ENCODE measurements at regions not wholly inside any gene's neighbourhood (a gene's known extent, or its start where the extent isn't known, plus 50 kb on each side); places are given as distances from the start of the nearest gene placed in this dataset.
A peak's percentile ranks its signal among the peaks of the same experiment; 100 is the strongest.
"Not testable (repeated sequence)": the region's sequence is repeated elsewhere in the genome, so short reads cannot be mapped to it uniquely, and the experiment has no call there.

DNA sequence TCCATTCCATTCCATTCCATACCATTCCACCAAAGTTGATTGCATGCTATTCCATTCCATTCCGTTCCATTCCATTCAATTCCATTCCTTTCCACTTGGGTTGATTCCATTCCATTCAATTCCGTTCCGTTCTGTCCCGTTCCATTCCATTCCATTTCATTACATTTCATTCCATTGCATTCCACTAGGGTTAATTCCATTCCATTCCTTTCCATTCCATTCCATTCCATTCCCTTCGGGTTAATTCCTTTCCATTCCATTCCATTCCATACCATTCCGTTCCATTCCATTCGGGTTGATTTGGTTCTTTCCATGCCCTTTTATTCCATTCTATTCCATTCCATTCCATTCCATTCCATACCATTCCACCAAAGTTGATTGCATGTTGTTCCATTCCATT lies 131.9 kb downstream of the CWH43 start:
- DNase-seq (ENCODE audit: low read depth), result not testable (repeated sequence)

DNA sequence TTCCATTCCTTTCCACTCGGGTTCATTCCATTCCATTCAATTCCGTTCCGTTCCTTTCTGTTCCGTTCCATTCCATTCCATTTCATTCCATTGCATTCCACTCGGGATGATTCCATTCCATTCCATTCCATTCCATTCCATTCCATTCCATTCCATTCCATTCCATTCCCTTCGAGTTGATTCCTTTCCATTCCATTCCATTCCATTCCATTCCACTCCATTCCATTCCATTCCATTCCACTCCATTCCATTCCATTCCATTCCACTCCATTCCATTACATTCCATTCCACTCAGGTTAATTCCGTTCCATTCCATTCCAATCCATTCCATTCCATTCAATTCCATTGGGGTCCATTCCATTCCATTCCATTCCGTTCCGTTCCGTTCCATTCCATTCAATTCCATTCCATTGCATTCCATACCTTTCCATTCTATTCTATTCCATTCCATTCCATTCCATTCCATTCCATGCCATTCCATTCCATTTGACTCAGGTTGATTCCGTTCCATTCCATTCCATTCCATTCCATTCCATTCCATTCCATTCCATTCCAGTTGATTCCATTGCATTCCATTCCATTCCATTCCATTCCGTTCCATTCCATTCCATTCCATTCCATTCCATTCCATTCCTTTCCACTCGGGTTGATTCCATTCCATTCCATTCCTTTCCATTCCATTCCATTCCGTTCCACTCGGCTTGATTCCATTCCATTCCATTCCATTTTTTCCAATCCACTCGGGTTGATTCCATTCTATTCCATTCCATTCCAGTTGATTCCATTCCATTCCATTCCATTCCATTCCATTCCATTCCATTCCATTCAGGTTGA lies 132.5 kb downstream of the CWH43 start:
- not testable (repeated sequence) for DNase-seq (ENCODE audit: low read depth)

DNA sequence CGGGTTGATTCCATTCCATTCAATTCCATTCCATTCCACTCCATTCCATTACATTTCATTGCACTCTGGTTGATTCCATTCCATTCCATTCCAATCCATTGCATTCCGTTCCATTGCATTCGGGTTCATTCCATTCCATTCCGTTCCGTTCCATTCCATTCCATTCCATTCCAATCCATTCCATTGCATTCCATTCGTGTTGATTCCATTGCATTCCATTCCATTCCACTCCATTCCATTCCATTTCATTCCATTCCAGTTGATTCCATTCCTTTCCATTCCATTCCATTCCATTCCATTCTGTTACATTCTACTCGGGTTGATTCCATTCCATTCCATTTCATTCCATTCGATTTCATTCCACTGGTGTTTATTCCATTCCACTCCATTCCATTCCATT lies 133.3 kb downstream of the CWH43 start:
- DNase-seq (ENCODE audit: low read depth), result not testable (repeated sequence)

DNA sequence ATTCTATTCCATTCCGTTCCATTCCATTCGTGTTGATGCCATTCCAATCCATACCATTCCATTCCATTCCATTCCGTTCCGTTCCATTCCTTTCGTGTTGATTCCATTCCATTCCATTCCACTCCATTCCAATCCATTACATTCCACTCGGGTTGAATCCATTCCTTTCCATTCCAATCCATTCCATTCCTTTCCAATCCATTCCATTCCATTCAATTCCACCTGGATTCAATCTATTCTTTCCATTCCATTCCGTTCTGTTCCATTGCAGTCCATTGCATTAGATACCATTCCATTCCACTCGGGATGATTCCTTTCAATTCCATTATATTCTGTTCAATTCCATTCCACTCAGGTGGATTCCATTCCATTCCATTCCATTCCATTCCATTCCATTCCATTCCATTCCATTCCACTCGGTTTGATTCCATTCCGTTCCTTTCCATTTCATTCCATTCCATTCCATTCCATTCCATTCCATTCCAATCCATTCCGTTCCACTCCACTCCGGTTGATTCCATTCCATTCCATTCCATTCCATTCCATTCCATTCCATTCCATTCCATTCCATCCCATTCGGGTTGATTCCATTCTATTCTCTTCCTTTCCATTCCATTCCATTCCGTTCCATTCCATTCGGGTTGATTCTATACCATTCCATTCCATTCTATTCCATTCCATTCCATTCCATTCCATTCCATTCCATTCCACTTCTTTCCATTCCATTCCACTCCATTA lies 134.1 kb downstream of the CWH43 start:
- not testable (repeated sequence) for DNase-seq (ENCODE audit: low read depth)

DNA sequence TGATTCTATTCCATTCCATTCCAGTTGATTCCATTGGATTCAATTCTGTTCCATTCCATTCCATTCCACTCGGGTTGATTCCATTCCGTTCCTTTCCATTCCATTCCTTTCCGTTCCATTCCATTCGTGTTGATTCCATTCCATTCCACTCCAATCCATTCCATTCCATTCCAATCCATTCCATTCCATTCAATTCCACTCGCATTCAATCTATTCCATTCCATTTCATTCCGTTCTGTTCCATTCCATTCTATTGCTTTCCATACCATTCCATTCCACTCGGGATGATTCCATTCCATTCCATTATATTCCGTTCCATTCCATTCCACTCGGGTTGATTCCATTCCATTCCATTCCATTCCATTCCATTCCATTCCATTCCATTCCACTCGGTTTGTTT lies 134.7 kb downstream of the CWH43 start:
- not testable (repeated sequence) for DNase-seq (ENCODE audit: low read depth)

DNA sequence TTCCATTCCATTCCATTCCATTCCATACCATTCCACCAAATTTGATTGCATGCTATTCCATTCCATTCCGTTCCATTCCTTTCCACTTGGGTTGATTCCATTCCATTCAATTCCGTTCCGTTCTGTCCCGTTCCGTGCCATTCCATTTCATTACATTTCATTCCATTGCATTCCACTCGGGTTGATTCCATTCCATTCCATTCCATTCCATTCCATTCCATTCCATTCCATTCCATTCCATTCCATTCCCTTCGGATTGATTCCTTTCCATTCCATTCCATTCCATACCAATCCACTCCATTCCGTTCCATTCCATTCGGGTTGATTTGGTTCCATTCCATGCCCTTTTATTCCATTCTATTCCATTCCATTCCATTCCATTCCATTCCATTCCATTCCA lies 140.4 kb downstream of the CWH43 start:
- not testable (repeated sequence) for DNase-seq (ENCODE audit: low read depth)

DNA sequence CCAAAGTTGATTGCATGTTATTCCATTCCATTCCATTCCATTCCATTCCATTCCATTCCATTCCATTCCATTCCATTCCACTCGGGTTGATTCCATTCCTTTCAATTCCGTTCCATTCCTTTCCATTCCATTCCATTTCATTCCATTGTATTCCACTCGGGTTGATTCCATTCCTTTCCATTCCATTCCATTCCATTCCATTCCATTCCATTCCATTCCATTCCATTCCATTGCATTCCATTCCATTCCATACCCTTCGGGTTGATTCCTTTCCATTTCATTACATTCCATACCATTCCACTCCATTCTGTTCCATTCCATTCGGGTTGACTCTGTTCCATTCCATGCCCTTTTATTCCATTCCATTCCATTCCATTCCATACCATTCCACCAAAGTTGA lies 140.8 kb downstream of the CWH43 start:
- not testable (repeated sequence) for DNase-seq (ENCODE audit: low read depth)

DNA sequence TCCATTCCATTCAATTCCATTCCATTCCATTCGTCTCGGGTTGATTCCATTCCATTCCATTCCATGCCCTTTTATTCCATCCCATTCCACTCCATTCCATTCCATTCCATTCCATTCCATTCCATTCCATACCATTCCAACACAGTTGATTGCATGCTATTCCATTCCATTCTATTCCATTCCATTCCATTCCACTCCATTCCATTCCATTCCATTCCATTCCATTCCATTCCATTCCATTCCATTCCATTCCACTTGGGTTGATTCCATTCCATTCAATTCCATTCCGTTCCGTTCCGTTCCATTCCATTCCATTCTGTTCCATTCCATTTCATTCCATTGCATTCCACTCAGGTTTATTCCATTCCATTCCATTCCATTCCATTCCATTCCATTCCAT lies 143.3 kb downstream of the CWH43 start:
- not testable (repeated sequence) for DNase-seq (ENCODE audit: low read depth)

DNA sequence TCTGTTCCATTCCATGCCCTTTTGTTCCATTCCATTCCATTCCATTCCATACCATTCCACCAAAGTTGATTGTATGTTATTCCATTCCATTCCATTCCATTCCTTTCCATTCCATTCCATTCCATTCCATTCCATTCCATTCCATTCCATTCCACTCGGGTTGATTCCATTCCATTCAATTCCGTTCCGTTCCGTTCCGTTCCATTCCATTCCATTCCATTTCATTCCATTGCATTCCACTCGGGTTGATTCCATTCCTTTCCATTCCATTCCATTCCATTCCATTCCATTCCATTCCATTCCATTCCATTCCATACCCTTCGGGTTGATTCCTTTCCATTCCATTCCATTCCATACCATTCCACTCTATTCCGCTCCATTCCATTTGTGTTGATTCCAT lies 143.8 kb downstream of the CWH43 start:
- not testable (repeated sequence) for DNase-seq (ENCODE audit: low read depth)

DNA sequence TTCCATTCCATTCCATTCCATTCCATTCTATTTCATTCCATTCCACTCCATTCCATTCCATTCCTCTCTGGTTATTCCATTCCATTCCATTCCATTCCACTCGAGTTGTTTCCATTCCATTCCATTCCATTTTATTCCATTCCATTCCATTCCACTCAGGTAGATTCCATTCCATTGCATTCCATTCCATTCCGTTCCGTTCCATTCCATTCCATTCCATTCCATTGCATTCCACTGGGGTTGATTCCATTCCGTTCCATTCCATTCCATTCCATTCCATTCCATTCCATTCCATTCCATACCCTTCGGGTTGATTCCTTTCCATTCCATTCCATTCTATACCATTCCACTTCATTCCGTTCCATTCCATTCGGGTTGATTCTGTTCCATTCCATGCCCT lies 144.6 kb downstream of the CWH43 start:
- not testable (repeated sequence) for DNase-seq (ENCODE audit: low read depth)

DNA sequence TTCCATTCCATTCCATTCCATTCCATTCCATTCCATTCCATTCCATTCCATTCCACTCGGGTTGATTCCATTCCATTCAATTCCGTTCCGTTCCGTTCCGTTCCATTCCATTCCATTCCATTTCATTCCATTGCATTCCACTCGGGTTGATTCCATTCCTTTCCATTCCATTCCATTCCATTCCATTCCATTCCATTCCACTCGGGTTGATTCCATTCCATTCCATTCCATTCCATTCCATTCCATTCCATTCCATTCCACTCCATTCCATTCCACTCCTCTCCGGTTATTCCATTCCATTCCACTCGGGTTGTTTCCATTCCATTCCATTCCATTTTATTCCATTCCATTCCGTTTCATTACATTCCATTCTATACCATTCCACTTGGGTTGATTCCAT lies 151.0 kb downstream of the CWH43 start:
- DNase-seq (ENCODE audit: low read depth), result not testable (repeated sequence)

DNA sequence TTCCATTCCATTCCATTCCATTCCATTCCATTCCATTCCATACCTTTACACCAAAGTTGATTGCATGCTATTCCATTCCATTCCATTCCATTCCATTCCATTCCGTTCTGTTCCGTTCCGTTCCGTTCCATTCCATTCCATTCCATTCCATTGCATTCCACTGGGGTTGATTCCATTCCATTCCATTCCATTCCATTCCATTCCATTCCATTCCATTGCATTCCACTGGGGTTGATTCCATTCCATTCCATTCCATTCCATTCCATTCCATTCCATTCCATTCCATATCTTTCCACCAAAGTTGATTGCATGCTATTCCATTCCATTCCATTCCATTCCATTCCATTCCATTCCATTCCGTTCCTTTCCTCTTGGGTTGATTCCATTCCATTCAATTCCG lies 151.9 kb downstream of the CWH43 start:
- not testable (repeated sequence) for DNase-seq (ENCODE audit: low read depth)

DNA sequence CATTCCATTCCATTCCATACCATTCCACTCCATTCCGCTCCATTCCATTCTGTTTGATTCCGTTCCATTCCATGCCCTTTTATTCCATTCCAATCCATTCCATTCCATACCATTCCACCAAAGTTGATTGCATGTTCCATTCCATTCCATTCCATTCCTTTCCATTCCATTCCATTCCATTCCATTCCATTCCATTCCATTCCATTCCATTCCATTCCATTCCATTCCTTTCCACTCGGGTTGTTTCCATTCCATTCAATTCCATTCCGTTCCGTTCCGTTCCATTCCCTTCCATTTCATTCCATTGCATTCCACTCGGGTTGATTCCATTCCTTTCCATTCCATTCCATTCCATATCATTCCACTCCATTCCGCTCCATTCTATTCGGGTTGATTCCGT lies 152.7 kb downstream of the CWH43 start:
- not testable (repeated sequence) for DNase-seq (ENCODE audit: low read depth)

DNA sequence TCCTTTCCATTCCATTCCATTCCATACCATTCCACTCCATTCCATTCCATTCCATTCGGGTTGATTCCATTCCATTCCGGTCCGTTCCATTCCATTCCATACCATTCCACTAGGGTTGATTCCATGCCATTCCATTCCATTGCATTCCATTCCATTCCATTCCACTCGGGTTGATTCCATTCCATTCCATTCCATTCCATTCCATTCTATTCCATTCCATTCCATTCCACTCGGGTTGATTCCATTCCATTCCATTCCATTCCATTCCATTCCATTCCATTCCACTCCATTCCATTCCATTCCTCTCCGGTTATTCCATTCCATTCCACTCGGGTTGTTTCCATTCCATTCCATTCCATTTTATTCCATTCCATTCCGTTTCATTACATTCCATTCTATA lies 153.4 kb downstream of the CWH43 start:
- DNase-seq (ENCODE audit: low read depth), result not testable (repeated sequence)

DNA sequence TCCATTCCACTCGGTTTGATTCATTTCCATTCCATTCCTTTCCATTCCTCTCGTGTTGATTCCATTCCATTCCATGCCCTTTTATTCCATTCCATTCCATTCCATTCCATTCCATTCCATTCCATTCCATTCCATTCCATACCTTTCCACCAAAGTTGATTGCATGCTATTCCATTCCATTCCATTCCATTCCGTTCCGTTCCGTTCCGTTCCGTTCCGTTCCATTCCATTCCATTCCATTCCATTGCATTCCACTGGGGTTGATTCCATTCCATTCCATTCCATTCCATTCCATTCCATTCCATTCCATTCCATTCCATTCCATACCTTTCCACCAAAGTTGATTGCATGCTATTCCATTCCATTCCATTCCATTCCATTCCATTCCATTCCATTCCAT lies 154.3 kb downstream of the CWH43 start:
- DNase-seq (ENCODE audit: low read depth), result not testable (repeated sequence)

DNA sequence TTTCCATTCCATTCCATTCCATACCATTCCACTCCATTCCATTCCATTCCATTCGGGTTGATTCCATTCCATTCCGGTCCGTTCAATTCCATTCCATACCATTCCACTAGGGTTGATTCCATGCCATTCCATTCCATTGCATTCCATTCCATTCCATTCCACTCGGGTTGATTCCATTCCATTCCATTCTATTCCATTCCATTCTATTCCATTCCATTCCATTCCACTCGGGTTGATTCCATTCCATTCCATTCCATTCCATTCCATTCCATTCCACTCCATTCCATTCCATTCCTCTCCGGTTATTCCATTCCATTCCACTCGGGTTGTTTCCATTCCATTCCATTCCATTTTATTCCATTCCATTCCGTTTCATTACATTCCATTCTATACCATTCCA lies 155.9 kb downstream of the CWH43 start:
- DNase-seq (ENCODE audit: low read depth), result not testable (repeated sequence)

DNA sequence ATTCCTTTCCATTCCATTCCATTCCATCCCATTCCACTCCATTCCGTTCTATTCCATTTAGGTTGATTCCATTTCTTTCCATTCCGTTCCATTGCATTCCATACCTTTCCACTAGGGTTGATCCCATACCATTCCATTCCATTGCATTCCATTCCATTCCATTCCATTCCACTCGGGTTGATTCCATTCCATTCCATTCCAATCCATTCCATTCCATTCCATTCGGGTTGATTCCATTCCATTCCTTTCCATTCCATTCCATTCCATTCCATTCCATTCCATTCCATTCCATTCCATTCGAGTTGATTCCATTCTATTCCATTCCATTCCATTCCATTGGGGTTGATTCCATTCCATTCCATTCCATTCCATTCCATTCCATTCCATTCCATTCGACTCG lies 161.1 kb downstream of the CWH43 start:
- not testable (repeated sequence) for DNase-seq (ENCODE audit: low read depth)

DNA sequence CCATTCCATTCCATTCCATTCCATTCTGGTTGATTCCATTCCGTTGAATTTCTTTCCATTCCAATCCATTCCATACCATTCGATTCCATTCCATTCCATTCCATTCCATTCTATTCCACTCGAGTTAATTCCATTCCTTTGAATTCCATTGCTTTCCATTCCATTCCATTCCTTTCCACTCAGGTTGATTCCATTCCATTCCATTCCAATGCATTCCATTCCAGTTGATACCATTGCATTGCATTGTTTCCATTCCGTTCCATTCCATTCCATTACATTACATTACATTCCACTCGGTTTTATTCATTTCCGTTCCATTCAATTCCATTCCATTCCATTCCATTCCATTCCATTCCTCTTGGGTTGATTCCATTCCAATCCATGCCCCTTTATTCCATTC lies 161.5 kb downstream of the CWH43 start:
- DNase-seq (ENCODE audit: low read depth), result not testable (repeated sequence)

DNA sequence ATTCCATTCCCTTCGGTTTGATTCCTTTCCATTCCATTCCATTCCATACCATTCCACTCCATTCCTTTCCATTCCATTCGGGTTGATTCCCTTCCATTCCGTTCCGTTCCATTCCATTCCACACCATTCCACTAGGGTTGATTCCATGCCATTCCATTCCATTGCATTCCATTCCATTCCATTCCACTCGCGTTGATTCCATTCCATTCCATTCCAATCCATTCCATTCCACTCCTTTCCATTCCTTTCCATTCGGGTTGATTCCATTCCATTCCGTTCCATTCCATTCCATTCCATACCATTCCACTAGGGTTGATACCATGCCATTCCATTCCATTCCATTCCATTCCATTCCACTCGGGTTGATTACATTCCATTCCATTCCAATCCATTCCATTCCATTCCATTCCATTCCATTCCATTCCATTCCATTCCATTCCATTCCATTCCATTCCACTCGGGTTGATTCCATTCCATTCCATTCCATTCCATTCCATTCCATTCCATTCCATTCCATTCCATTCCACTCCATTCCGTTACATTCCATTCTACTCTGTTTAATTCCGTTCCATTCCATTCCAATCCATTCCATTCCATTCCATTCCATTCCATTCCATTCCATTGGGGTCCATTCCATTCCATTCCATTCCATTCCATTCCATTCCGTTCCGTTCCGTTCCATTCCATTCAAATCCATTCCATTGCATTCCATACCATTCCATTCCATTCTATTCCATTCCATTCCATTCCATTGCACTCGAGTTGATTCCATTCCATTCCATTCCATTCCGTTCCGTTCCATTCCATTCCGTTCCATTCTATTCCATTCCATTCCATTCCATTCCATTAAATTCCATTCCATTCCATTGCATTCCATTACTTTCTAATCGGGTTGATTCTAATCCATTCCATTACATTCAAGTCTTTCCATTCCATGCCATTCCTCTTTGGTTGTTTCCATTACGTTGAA lies 163.2 kb downstream of the CWH43 start:
- peak; percentile 60 for DNase-seq (ENCODE audit: low read depth)

DNA sequence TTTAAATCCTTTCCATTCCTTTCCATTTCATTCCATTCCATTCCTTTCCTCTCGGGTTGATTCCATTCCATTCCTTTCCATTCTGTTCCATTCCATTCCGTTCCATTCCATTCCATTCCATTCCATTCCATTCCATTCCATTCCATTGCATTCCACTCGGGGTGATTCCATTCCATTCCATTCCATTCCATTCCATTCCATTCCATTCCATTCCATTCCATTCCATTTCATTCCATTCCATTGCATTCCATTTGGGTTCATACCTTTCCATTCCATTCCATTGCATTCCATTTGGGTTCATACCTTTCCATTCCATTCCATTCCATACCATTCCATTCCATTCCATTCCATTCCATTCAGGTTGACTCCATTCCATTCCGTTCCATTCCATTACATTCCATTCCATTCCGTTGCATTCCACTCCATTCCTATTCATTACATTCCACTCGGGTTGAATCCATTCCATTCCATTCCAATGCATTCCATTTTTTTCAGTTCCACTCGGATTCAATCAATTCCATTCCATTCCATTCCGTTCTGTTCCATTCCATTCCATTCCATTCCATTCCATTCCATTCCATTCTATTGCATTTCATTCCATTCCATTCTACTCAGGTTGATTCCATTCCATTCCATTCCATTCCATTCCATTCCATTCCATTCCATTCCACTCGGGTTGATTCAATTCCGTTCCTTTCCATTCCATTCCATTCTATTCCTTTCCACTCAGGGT lies 164.4 kb downstream of the CWH43 start:
- not testable (repeated sequence) for DNase-seq (ENCODE audit: low read depth)

DNA sequence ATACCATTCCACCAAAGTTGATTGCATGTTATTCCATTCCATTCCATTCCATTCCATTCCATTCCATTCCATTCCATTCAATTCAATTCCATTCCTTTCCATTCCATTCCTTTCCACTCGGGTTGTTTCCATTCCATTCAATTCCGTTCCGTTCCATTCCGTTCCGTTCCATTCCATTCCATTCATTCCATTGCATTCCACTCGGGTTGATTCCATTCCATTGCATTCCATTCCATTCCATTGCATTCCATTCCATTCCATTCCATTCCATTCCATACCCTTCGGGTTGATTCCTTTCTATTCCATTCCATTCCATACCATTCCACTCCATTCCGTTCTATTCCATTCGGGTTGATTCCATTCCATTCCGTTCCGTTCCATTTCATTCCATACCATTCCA lies 166.9 kb downstream of the CWH43 start:
- not testable (repeated sequence) for DNase-seq (ENCODE audit: low read depth)
